Lower lobe of right lung (tissue), 2 donors: ENCODE measurements at regions not wholly inside any gene's neighbourhood (a gene's known extent, or its start where the extent isn't known, plus 50 kb on each side); places are given as distances from the start of the nearest gene placed in this dataset.

Source experiments
- ATAC-seq, 2 donors: fragments of 200-7000 bp; cut with Tn5 transposase; one replicate each; pipeline ENCODE4 v1.9.1; 2020 to 2022; ENCODE audit warnings: mild to moderate bottlenecking in 2 of 2, moderate library complexity in 2 of 2
- DNase-seq: peaks from one replicate; pipeline ENCODE4 v3.0.0-alpha.2; 2020
- H3K27ac ChIP-seq: fragments of 200-600 bp; one replicate; pipeline ENCODE4 v1.8.0; 2022
- H3K27me3 ChIP-seq: fragments of 200-600 bp; one replicate; pipeline ENCODE4 v1.8.0; 2022; ENCODE audit warnings: low read depth
- H3K36me3 ChIP-seq: fragments of 200-600 bp; one replicate; pipeline ENCODE4 v1.8.0; 2022; ENCODE audit warnings: mild to moderate bottlenecking
- H3K4me1 ChIP-seq: fragments of 200-600 bp; one replicate; pipeline ENCODE4 v1.8.0; 2022
- H3K4me3 ChIP-seq: fragments of 200-600 bp; one replicate; pipeline ENCODE4 v1.8.0; 2022; ENCODE audit warnings: mild to moderate bottlenecking
- H3K9me3 ChIP-seq: fragments of 200-600 bp; one replicate; pipeline ENCODE4 v1.8.0; 2022
- intact Hi-C: fragments of 100-400 bp; cut with DNase I; formaldehyde crosslinking; loops from one replicate; pipeline ENCODE4 v1.11.0; 2022
- TF ChIP-seq, protein P1 (sequence below): fragments of 200-600 bp; IDR thresholded peaks from one replicate; pipeline ENCODE4 v1.8.0; 2022; ENCODE audit warnings: antibody characterized with exemption, mild to moderate bottlenecking
- donor health status: DM: no; HTN: yes; CAD: no; lungs with severe emphysema.

DNA sequence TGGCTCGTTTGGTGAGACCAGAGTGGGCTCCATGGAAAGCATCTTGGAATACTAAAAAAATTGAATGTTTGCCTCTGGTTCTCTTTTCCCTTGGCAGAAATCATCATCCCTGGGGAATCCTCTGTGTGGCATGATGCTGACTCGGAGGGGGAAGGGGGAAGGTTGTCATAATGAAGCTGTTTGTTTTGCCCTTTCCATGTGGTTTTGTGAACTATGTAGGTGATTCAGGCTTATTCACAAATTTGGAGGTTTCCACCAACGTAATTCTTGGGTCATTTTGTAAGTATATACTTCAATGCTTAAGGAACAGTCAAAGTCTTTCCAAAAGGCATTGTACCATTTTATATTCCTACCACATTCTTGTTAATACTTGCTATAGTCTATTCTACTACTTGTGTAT is 754.0 kb upstream of the FAT3 start:
- no peaks in the 10 kb centered on the region for H3K4me1 ChIP-seq
- TF ChIP-seq, protein P1, sequence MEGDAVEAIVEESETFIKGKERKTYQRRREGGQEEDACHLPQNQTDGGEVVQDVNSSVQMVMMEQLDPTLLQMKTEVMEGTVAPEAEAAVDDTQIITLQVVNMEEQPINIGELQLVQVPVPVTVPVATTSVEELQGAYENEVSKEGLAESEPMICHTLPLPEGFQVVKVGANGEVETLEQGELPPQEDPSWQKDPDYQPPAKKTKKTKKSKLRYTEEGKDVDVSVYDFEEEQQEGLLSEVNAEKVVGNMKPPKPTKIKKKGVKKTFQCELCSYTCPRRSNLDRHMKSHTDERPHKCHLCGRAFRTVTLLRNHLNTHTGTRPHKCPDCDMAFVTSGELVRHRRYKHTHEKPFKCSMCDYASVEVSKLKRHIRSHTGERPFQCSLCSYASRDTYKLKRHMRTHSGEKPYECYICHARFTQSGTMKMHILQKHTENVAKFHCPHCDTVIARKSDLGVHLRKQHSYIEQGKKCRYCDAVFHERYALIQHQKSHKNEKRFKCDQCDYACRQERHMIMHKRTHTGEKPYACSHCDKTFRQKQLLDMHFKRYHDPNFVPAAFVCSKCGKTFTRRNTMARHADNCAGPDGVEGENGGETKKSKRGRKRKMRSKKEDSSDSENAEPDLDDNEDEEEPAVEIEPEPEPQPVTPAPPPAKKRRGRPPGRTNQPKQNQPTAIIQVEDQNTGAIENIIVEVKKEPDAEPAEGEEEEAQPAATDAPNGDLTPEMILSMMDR: no peak
- no peaks in the 10 kb centered on the region for H3K27me3 ChIP-seq
- ATAC-seq (no peak), DNase-seq (no peak)
- H3K9me3 ChIP-seq: no peaks in the 10 kb centered on the region
- H3K36me3 ChIP-seq: no peaks in the 10 kb centered on the region
- intact Hi-C loops: no loop called here
- no peak overlapping the region for H3K27ac ChIP-seq
- H3K4me3 ChIP-seq: no peak overlapping the region

DNA sequence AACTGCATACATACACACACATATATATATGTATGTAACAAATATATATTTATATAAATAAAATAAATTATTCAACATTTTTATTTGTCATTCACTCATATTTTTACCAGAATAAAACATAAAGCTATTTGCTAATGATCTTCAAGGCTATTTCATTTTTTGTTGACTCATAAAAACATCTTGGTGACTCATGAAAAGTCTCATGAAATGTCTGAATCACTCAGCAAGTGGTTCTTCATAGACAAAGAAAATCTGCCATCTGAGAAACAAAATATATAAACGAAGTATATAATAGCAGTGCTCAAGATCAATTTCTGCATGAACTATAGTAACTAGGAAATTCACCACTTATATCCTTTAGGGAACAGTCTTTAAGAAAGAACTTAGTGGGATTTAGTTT is 764.8 kb upstream of the FAT3 start:
- Histone ChIP-seq H3K36me3 (no peaks in the 10 kb centered on the region), H3K9me3 (no peaks in the 10 kb centered on the region), H3K27ac (no peak overlapping the region), H3K4me1 (no peaks in the 10 kb centered on the region), H3K27me3 (no peaks in the 10 kb centered on the region), H3K4me3 (no peak overlapping the region)
- DNase-seq: no peak
- TF ChIP-seq, protein P1: no peak
- intact Hi-C loops: no loop called here
- no peak for ATAC-seq

DNA sequence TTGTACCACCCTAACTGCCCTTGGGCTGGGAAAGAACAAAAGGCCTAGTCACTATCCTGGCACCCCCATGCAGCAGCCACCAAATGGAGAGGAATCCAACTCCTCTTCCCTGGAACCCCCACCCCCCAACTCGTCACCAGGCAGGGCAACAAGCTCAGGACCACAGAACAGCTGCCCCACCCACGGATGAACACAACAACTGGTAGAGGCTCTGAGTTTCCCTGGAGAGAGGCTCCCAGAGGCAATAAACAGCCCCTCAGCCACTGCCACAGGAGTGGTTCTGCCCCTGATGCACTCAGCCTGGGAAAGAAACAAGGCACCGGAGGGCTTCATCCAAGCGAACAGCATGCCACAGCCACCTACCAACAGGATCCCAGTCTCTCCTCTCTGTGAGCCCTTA is 778.4 kb upstream of the FAT3 start:
- Histone ChIP-seq H3K27ac (no peak overlapping the region), H3K4me1 (no peaks in the 10 kb centered on the region), H3K9me3 (no peaks in the 10 kb centered on the region), H3K27me3 (no peaks in the 10 kb centered on the region), H3K36me3 (no peaks in the 10 kb centered on the region), H3K4me3 (no peak overlapping the region)
- DNase-seq: no peak
- intact Hi-C loops: no loop called here
- no peak for ATAC-seq
- TF ChIP-seq, protein P1: no peak

DNA sequence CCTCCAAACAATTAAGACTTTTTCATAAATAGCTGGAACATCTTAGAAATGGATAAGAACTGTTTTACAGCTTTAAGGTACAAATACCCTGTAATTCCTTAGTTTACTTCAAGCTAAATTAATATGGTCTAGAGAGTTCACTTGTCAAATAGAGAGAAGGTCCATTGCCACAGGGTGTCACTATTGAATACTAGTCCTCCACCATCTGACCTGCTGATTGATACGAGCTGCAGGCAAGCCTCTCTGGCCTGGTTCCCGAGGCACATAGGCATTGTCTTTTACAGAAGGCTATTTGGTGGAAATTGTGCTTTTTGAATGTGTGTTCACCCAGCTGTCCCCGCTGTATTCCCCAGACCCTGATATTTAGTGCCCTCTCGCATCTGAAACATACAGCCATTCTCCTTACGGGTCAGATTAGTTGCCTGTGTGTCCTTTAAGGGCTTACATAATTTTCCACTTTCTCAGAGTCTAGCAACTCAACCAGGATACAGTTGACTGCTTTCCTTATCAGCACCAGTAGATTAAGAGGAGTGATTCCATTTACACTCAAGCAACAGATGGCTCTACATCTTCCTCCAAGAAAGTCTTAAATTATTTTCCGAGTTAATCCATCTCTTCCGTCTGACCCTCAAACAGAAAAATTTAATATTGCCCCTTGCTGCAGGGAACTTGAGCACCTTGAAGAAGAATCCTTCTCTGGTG is 788.8 kb upstream of the FAT3 start:
- TF ChIP-seq, protein P1: no peak
- DNase-seq (no peak), ATAC-seq (no peak)
- no peaks in the 10 kb centered on the region for H3K36me3 ChIP-seq
- no peak overlapping the region for H3K27ac ChIP-seq
- no peaks in the 10 kb centered on the region for H3K27me3 ChIP-seq
- H3K4me1 ChIP-seq: no peaks in the 10 kb centered on the region
- intact Hi-C loops: no loop called here
- H3K4me3 ChIP-seq: no peak overlapping the region
- H3K9me3 ChIP-seq: no peaks in the 10 kb centered on the region

DNA sequence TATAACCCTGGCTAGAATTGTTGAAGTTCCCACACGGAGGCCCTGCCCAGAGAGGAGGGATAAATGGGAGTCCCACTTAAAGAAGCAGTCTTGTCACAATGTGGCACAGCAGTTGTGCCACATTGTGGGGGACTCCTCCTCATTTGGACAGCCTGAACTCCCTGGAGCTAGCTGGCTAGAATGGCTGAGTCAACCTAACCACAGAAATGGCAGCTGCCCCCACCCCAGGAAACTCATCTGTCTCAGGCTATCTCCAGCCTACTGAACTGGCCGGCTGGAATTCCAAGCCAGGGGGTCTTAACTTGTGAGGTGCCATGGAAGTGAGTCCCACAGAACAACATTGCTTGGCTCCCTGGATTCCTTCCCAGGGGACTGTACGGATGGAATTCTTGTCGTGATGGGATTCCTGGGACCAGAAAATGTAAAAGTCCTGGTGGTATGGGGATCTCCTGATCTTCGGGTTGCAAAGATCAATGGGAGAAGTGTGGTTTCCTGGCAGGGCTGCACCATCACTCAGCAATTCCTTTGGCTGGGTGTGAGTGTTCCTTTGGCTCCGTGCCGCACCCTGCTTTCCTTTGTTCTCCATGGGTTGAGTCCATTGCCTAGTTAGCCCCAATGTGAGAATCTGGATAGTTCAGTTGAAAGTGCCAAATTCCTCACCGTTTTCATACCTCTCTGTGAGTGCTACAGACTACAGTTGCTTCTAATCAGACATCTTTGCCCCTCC is 791.2 kb upstream of the FAT3 start:
- DNase-seq (no peak), ATAC-seq (no peak)
- Histone ChIP-seq H3K4me3 (no peak overlapping the region), H3K27ac (no peak overlapping the region), H3K27me3 (no peaks in the 10 kb centered on the region), H3K4me1 (no peaks in the 10 kb centered on the region), H3K36me3 (no peaks in the 10 kb centered on the region), H3K9me3 (no peaks in the 10 kb centered on the region)
- intact Hi-C loops: no loop called here
- TF ChIP-seq, protein P1: no peak
